Small intestine (tissue), 7 donors: ENCODE measurements at regions not wholly inside any gene's neighbourhood (a gene's known extent, or its start where the extent isn't known, plus 50 kb on each side); places are given as distances from the start of the nearest gene placed in this dataset.

Source experiments
- DNase-seq, 2 donors: peaks; one replicate each; pipeline versions ENCODE4 v3.0.0 to v3.0.0-alpha.2; 2013
- FAIRE-seq: peaks from 2 replicates; lab custom pipeline; 2012; peaks lifted over from hg19 to GRCh38; lab: Jason Lieb, UNC
- H3K27ac ChIP-seq, 3 donors: one replicate each; pipeline ENCODE4 v1.5.1; 2013; ENCODE audit warnings: low read length in 2 of 3, mild to moderate bottlenecking in 2 of 3, control low read depth in 1 of 3, inconsistent platforms in 1 of 3, low read depth in 1 of 3, moderate library complexity in 1 of 3
- H3K27me3 ChIP-seq, 3 donors: one replicate each; pipeline ENCODE4 v1.6.1; 2013; ENCODE audit warnings: low read length in 3 of 3, inconsistent platforms in 1 of 3; ENCODE audit not compliant: control insufficient read depth in 3 of 3, insufficient read depth in 3 of 3
- H3K36me3 ChIP-seq, 3 donors: one replicate each; pipeline ENCODE4 v1.6.1; 2013; ENCODE audit warnings: low read length in 3 of 3, inconsistent platforms in 1 of 3, low read depth in 1 of 3, mild to moderate bottlenecking in 1 of 3, moderate library complexity in 1 of 3; ENCODE audit not compliant: control insufficient read depth in 3 of 3, insufficient read depth in 2 of 3
- H3K4me1 ChIP-seq, 3 donors: one replicate each; pipeline ENCODE4 v1.6.1; 2013; ENCODE audit warnings: low read length in 2 of 3, inconsistent platforms in 1 of 3, low read depth in 1 of 3, mild to moderate bottlenecking in 1 of 3, moderate library complexity in 1 of 3; ENCODE audit not compliant: control insufficient read depth in 3 of 3, insufficient read depth in 2 of 3
- H3K4me3 ChIP-seq, 3 donors: one replicate each; pipeline ENCODE4 v1.5.1; 2013; ENCODE audit warnings: low read length in 3 of 3, control low read depth in 1 of 3, inconsistent platforms in 1 of 3, low read depth in 1 of 3, mild to moderate bottlenecking in 1 of 3, moderate library complexity in 1 of 3
- H3K9me3 ChIP-seq, 2 donors: one replicate each; pipeline ENCODE4 v1.6.1; 2013; ENCODE audit warnings: low read depth in 1 of 2, low read length in 1 of 2; ENCODE audit not compliant: control insufficient read depth in 2 of 2, insufficient read depth in 1 of 2
- WGBS, 3 donors: extraction: QIAGEN DNeasy Blood & Tissue Kit; methylation state at CpG; one replicate each; pipeline ENCODE4 v1.1.7; 2013; 5-methylcytosine and 5-hydroxymethylcytosine counted together
- donor health status: healthy with polysubstance abuse.
- donor health status: control.
- donor health status: control.
- donor health status: Bipolar disorder and iron deficiency.
- donor health status: healthy.

- no peak for DNase-seq
- H3K36me3 ChIP-seq, result no peaks in the 10 kb centered on the region
- FAIRE-seq, result no peak
- 52 to 65% (median 58%) methylated on average over 2 of the region's 2 CpGs for WGBS, 3 donors
- H3K4me1 ChIP-seq, result no peaks in the 10 kb centered on the region
- H3K4me3 ChIP-seq, result no peak overlapping the region
- H3K9me3 ChIP-seq, result no peaks in the 10 kb centered on the region
- no peaks in the 10 kb centered on the region for H3K27me3 ChIP-seq
- H3K27ac ChIP-seq, result no peak overlapping the region
These were observed 217.2 kb upstream of the CDH11 start for GRCh38 chr16:65339062-65339461.

- no peak overlapping the region for H3K27ac ChIP-seq
- H3K9me3 ChIP-seq, result no peaks in the 10 kb centered on the region
- no peaks in the 10 kb centered on the region for H3K4me1 ChIP-seq
- DNase-seq (no peak), FAIRE-seq (no peak)
- 74 to 83% (median 81%) methylated on average over 2 of the region's 2 CpGs for WGBS, 3 donors
- no peaks in the 10 kb centered on the region for H3K36me3 ChIP-seq
- no peaks in the 10 kb centered on the region for H3K27me3 ChIP-seq
- H3K4me3 ChIP-seq, result no peak overlapping the region
These were observed 214.3 kb upstream of the CDH11 start for GRCh38 chr16:65336160-65336559.

- FAIRE-seq (no peak), DNase-seq (no peak)
- Histone ChIP-seq H3K27me3 (no peaks in the 10 kb centered on the region), H3K4me1 (no peaks in the 10 kb centered on the region), H3K4me3 (no peak overlapping the region), H3K27ac (no peak overlapping the region), H3K9me3 (no peaks in the 10 kb centered on the region), H3K36me3 (no peaks in the 10 kb centered on the region)
- 77 to 94% (median 82%) methylated on average over 2 of the region's 2 CpGs for WGBS, 3 donors
These were observed 212.2 kb upstream of the CDH11 start for GRCh38 chr16:65334081-65334480.

- Histone ChIP-seq H3K9me3 (no peaks in the 10 kb centered on the region), H3K4me1 (no peaks in the 10 kb centered on the region), H3K27me3 (no peaks in the 10 kb centered on the region), H3K27ac (no peak overlapping the region), H3K36me3 (no peaks in the 10 kb centered on the region), H3K4me3 (no peak overlapping the region)
- FAIRE-seq (no peak), DNase-seq (no peak)
- WGBS, 3 donors, result 58 to 90% (median 83%) methylated on average over 2 of the region's 2 CpGs
These were observed 211.4 kb upstream of the CDH11 start for GRCh38 chr16:65333283-65333682.

GRCh38 chr16:65327346-65327745 is 205.5 kb upstream of the CDH11 start:
- FAIRE-seq (no peak), DNase-seq (no peak)
- WGBS, 3 donors, result 65 to 78% (median 65%) methylated on average over 2 of the region's 2 CpGs
- Histone ChIP-seq H3K4me1 (no peaks in the 10 kb centered on the region), H3K27me3 (no peaks in the 10 kb centered on the region), H3K9me3 (no peaks in the 10 kb centered on the region), H3K27ac (no peak overlapping the region), H3K36me3 (no peaks in the 10 kb centered on the region), H3K4me3 (no peak overlapping the region)

- Histone ChIP-seq H3K27ac (no peak overlapping the region), H3K27me3 (no peaks in the 10 kb centered on the region), H3K4me3 (no peak overlapping the region), H3K4me1 (no peaks in the 10 kb centered on the region), H3K9me3 (no peaks in the 10 kb centered on the region), H3K36me3 (no peaks in the 10 kb centered on the region)
- 76 to 89% (median 79%) methylated on average over 2 of the region's 2 CpGs for WGBS, 3 donors
- no peak for DNase-seq
- no peak for FAIRE-seq
These were observed 201.9 kb upstream of the CDH11 start for GRCh38 chr16:65323655-65324237.

- 26 to 53% (median 28%) methylated on average over 6 of the region's 6 CpGs for WGBS, 3 donors
These were observed 197.9 kb upstream of the CDH11 start for GRCh38 chr16:65319621-65320231.

GRCh38 chr16:65318590-65319257 is 196.9 kb upstream of the CDH11 start:
- FAIRE-seq (no peak), DNase-seq (no peak)
- H3K4me3 ChIP-seq, result no peak overlapping the region
- no peaks in the 10 kb centered on the region for H3K4me1 ChIP-seq
- no peaks in the 10 kb centered on the region for H3K27me3 ChIP-seq
- no peaks in the 10 kb centered on the region for H3K9me3 ChIP-seq
- H3K36me3 ChIP-seq, result no peaks in the 10 kb centered on the region
- H3K27ac ChIP-seq, result no peak overlapping the region

More at GRCh38 chr16:65319621-65320231, 197.9 kb upstream of the CDH11 start:
- H3K4me3 ChIP-seq, result no peak overlapping the region
- H3K36me3 ChIP-seq, result no peaks in the 10 kb centered on the region
- H3K4me1 ChIP-seq, result no peaks in the 10 kb centered on the region
- FAIRE-seq, result no peak
- H3K27me3 ChIP-seq, result no peaks in the 10 kb centered on the region
- H3K27ac ChIP-seq, result no peak overlapping the region
- H3K9me3 ChIP-seq, result no peaks in the 10 kb centered on the region
- no peak for DNase-seq
